GM10266 (cell line): ENCODE measurements at regions not wholly inside any gene's neighbourhood (a gene's known extent, or its start where the extent isn't known, plus 50 kb on each side); places are given as distances from the start of the nearest gene placed in this dataset.
"Not testable (repeated sequence)": the region's sequence is repeated elsewhere in the genome, so short reads cannot be mapped to it uniquely, and the experiment has no call there.

Source experiments
- DNase-seq: peaks from one replicate; pipeline ENCODE4 v3.0.0; 2012; ENCODE audit errors: extremely low spot score
- CTCF ChIP-seq: IDR thresholded peaks from 2 replicates; pipeline ENCODE4 v1.5.1; 2012; ENCODE audit warnings: mild to moderate bottlenecking, low read depth; ENCODE audit not compliant: control insufficient read depth, insufficient read depth; ENCODE audit errors: missing control alignments

GRCh38 chr4:96383349-96383748, 543.5 kb downstream of the PDHA2 start:
- no peak for TF ChIP-seq CTCF
- no peak for DNase-seq

- TF ChIP-seq CTCF, result no peak
- no peak for DNase-seq
Measured at GRCh38 chr4:96389770-96390169, 549.9 kb downstream of the PDHA2 start.

GRCh38 chr4:96390404-96390803, 550.5 kb downstream of the PDHA2 start:
- no peak for TF ChIP-seq CTCF
- no peak for DNase-seq

GRCh38 chr4:96395747-96396146, 555.9 kb downstream of the PDHA2 start:
- TF ChIP-seq CTCF, result no peak
- DNase-seq, result no peak

GRCh38 chr4:96406742-96407141, 566.8 kb downstream of the PDHA2 start:
- no peak for DNase-seq
- no peak for TF ChIP-seq CTCF

GRCh38 chr4:96407225-96407624, 567.3 kb downstream of the PDHA2 start:
- no peak for DNase-seq
- TF ChIP-seq CTCF, result no peak

GRCh38 chr4:96407738-96408463, 568.0 kb downstream of the PDHA2 start:
- no peak for DNase-seq

GRCh38 chr4:96414853-96415252, 575.0 kb downstream of the PDHA2 start:
- DNase-seq, result not testable (repeated sequence)

More at GRCh38 chr4:96407738-96408463, 568.0 kb downstream of the PDHA2 start:
- no peak for TF ChIP-seq CTCF
